ENCODE measurements at regions not wholly inside any gene's neighbourhood (a gene's known extent, or its start where the extent isn't known, plus 50 kb on each side); places are given as distances from the start of the nearest gene placed in this dataset.

- Histone ChIP-seq H3K27ac (no peak overlapping the region), H3K4me1 (no peaks in the 10 kb centered on the region), H3K27me3 (no peaks in the 10 kb centered on the region), H3K9me3 (no peaks in the 10 kb centered on the region), H3K4me3 (no peak overlapping the region), H3K36me3 (no peaks in the 10 kb centered on the region)
- no peak for TF ChIP-seq POLR2AphosphoS5 (IDR thresholded peaks at IDR 0.05)
- TF ChIP-seq, protein P1, sequence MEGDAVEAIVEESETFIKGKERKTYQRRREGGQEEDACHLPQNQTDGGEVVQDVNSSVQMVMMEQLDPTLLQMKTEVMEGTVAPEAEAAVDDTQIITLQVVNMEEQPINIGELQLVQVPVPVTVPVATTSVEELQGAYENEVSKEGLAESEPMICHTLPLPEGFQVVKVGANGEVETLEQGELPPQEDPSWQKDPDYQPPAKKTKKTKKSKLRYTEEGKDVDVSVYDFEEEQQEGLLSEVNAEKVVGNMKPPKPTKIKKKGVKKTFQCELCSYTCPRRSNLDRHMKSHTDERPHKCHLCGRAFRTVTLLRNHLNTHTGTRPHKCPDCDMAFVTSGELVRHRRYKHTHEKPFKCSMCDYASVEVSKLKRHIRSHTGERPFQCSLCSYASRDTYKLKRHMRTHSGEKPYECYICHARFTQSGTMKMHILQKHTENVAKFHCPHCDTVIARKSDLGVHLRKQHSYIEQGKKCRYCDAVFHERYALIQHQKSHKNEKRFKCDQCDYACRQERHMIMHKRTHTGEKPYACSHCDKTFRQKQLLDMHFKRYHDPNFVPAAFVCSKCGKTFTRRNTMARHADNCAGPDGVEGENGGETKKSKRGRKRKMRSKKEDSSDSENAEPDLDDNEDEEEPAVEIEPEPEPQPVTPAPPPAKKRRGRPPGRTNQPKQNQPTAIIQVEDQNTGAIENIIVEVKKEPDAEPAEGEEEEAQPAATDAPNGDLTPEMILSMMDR (IDR thresholded peaks at IDR 0.05): no peak
- TF ChIP-seq POLR2A (IDR thresholded peaks at IDR 0.05): no peak
- no peak for TF ChIP-seq EP300 (IDR thresholded peaks at IDR 0.05)
- WGBS, 5 donors: 23 to 34% (median 31%) methylated on average over 6 of the region's 6 CpGs
- intact Hi-C loops (cut with DNase I; ENCODE audit: low total_unique reads): no loop called here
- DNase-seq: peak in 1 of 2 donors; percentile 5
These were observed 1165.8 kb upstream of the ADGRL3 start for GRCh38 chr4:60034361-60034760.

DNA sequence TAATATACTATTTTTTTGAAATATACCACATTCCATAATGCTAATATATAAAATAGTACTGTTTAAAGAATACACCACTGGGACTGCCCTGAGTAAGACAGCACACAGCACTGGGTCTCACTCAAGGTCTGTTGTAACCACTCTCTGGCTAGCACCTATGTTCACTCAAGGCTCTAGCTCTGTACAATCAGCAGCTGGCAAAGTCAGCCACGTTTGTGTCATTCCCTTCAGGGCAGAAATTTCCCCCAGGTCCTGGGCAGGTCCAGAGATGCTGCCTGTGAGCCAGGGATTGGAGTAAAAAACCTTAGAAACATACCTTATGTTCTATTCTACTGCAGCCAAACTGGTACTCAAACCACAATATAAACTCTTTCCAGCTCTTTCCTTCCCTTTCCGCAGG, 1160.2 kb upstream of the ADGRL3 start:
- WGBS, 5 donors: 46 to 65% (median 49%) methylated on average over 2 of the region's 2 CpGs
- peaks cover 0 to 20% (median 15%) of the 10 kb centered on the region in 4 donors for H3K9me3 ChIP-seq
- no peak overlapping the region for H3K27ac ChIP-seq
- intact Hi-C loops (cut with DNase I; ENCODE audit: low total_unique reads): no loop called here
- no peaks in the 10 kb centered on the region for H3K4me1 ChIP-seq
- H3K36me3 ChIP-seq: no peaks in the 10 kb centered on the region
- H3K27me3 ChIP-seq: no peaks in the 10 kb centered on the region
- no peak for DNase-seq
- H3K4me3 ChIP-seq: no peak overlapping the region
- no peak for TF ChIP-seq POLR2A (IDR thresholded peaks at IDR 0.05)
- TF ChIP-seq, protein P1 (IDR thresholded peaks at IDR 0.05): no peak
- TF ChIP-seq EP300 (IDR thresholded peaks at IDR 0.05): no peak
- no peak for TF ChIP-seq POLR2AphosphoS5 (IDR thresholded peaks at IDR 0.05)

DNA sequence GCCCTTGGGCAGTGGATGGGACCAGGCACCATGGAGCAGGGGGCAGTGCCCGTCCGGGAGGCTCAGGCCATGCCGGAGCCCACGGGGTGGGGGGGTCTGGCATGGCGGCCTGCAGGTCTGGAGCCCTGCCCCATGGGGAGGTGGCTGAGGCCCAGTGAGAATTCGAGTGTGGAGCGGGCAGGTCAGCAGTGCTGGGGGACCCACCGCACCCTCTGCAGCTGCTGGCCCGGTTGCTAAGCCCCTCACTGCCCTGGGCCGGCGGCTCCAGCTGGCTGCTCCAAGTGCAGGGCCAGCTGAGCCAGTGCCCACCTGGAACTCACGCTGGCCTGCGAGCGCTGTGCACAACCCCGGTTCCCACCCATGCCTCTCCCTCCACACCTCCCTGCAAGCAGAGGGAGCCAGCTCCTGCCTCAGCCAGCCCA, 1157.9 kb upstream of the ADGRL3 start:
- WGBS, 5 donors: 82 to 96% (median 90%) methylated on average over 11 to 15 of the region's 15 CpGs
- no peaks in the 10 kb centered on the region for H3K36me3 ChIP-seq
- no peak overlapping the region for H3K27ac ChIP-seq
- intact Hi-C loops (cut with DNase I; ENCODE audit: low total_unique reads): no loop called here
- H3K27me3 ChIP-seq: no peaks in the 10 kb centered on the region
- H3K9me3 ChIP-seq: peaks cover 0 to 20% (median 15%) of the 10 kb centered on the region in 4 donors
- TF ChIP-seq EP300 (IDR thresholded peaks at IDR 0.05): no peak
- H3K4me1 ChIP-seq: no peaks in the 10 kb centered on the region
- H3K4me3 ChIP-seq: no peak overlapping the region
- DNase-seq: no peak

DNA sequence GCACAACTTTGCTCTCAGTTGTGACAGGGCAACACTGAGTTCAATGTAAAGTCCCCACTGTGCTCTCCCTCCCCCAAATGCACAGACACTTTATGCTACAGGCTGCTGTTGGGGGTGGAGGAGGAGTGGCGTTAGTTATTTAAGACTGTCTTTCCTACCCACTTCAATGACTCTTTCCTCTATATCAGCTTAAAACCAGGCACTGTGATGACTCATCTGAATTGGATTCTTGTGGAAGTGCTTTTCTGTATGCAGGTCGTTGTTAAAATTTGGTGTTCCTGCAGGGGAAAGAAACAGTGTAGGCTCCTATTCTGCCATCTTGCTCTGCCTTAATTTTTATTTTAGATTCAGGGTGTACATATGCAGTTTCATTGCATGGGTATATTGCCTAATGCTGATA, 1157.2 kb upstream of the ADGRL3 start:
- no peak overlapping the region for H3K27ac ChIP-seq
- H3K4me3 ChIP-seq: no peak overlapping the region
- intact Hi-C loops (cut with DNase I; ENCODE audit: low total_unique reads): no loop called here
- H3K36me3 ChIP-seq: no peaks in the 10 kb centered on the region
- H3K9me3 ChIP-seq: peaks cover 0 to 20% (median 15%) of the 10 kb centered on the region in 4 donors
- no peaks in the 10 kb centered on the region for H3K4me1 ChIP-seq
- no peak for DNase-seq
- no peaks in the 10 kb centered on the region for H3K27me3 ChIP-seq
- TF ChIP-seq POLR2A (IDR thresholded peaks at IDR 0.05) (no peak), EP300 (IDR thresholded peaks at IDR 0.05) (no peak)
- TF ChIP-seq, protein P1 (IDR thresholded peaks at IDR 0.05): no peak
- WGBS, 5 donors: 68 to 77% (median 71%) methylated on average over 2 of the region's 2 CpGs

- H3K27me3 ChIP-seq: no peaks in the 10 kb centered on the region
- no peak overlapping the region for H3K4me3 ChIP-seq
- H3K4me1 ChIP-seq: no peaks in the 10 kb centered on the region
- no peak overlapping the region for H3K27ac ChIP-seq
- H3K9me3 ChIP-seq: no peaks in the 10 kb centered on the region
- intact Hi-C loops (cut with DNase I; ENCODE audit: low total_unique reads): no loop called here
- TF ChIP-seq POLR2A (IDR thresholded peaks at IDR 0.05): no peak
- TF ChIP-seq POLR2AphosphoS5 (IDR thresholded peaks at IDR 0.05): no peak
- TF ChIP-seq EP300 (IDR thresholded peaks at IDR 0.05): no peak
- TF ChIP-seq, protein P1 (IDR thresholded peaks at IDR 0.05): no peak
- H3K36me3 ChIP-seq: no peaks in the 10 kb centered on the region
- DNase-seq: no peak
These were observed 1121.1 kb upstream of the ADGRL3 start for GRCh38 chr4:60078984-60079383.
